AG04450 (cell line): ENCODE measurements at regions not wholly inside any gene's neighbourhood (a gene's known extent, or its start where the extent isn't known, plus 50 kb on each side); places are given as distances from the start of the nearest gene placed in this dataset.

Experiments
- CTCF ChIA-PET: fragments of 300-600, 350-600 bp; formaldehyde crosslinking; extraction: SDS; loops from one replicate; lab custom pipeline; 2022; ENCODE audit warnings: antibody characterized with exemption, inconsistent platforms; lab: Charles Lee
- POLR2A ChIA-PET: fragments of 350-600 bp; formaldehyde crosslinking; extraction: SDS; loops from one replicate; lab custom pipeline; 2021; ENCODE audit warnings: antibody characterized with exemption, inconsistent platforms; lab: Yijun Ruan, JAX
- DNase-seq: peaks from one replicate; pipeline ENCODE4 v3.0.0-alpha.2; 2011; ENCODE audit warnings: low read depth, low spot score
- H3K27ac ChIP-seq: one replicate; pipeline ENCODE4 v1.5.1; 2012; ENCODE audit warnings: low read depth, low read length, control low read depth
- H3K27me3 ChIP-seq: one replicate; pipeline ENCODE4 v1.6.0; 2012; ENCODE audit warnings: low read length; ENCODE audit not compliant: control insufficient read depth, insufficient read depth
- H3K4me3 ChIP-seq: 2 replicates; pipeline ENCODE4 v1.5.1; 2011; ENCODE audit warnings: mild to moderate bottlenecking, low read depth, low read length, control low read depth
- H3K9me3 ChIP-seq: 2 replicates; pipeline ENCODE4 v1.5.1; 2012; ENCODE audit warnings: low read length; ENCODE audit not compliant: control insufficient read depth, insufficient read depth
- TF ChIP-seq, protein P1 (sequence below): IDR thresholded peaks from 2 replicates; pipeline ENCODE4 v1.5.1; 2011; ENCODE audit warnings: low read depth, low read length, control low read depth, inconsistent platforms

DNA sequence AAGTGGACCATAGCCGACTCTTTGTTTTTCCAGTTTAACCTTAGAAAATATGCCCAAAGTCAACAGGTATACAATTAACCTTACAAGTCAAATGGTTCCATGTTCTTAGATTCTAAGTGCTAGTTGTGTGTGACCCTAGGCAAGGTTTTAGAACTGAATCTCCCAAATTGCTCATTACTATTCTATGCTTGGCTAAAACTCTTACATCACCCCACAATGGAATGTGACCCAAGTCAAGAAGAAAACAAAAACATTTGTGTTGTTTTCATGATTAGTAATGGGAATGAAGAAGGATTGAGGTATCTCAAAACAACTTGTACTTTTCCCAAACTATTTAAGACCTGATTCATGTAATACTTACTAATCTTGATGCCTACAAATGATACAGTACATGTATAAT lies 159.2 kb downstream of the ARRDC3 start:
- Histone ChIP-seq H3K27me3 (no peaks in the 10 kb centered on the region), H3K9me3 (no peaks in the 10 kb centered on the region), H3K27ac (no peak overlapping the region), H3K4me3 (no peak overlapping the region)
- no peak for DNase-seq
- TF ChIP-seq, protein P1, sequence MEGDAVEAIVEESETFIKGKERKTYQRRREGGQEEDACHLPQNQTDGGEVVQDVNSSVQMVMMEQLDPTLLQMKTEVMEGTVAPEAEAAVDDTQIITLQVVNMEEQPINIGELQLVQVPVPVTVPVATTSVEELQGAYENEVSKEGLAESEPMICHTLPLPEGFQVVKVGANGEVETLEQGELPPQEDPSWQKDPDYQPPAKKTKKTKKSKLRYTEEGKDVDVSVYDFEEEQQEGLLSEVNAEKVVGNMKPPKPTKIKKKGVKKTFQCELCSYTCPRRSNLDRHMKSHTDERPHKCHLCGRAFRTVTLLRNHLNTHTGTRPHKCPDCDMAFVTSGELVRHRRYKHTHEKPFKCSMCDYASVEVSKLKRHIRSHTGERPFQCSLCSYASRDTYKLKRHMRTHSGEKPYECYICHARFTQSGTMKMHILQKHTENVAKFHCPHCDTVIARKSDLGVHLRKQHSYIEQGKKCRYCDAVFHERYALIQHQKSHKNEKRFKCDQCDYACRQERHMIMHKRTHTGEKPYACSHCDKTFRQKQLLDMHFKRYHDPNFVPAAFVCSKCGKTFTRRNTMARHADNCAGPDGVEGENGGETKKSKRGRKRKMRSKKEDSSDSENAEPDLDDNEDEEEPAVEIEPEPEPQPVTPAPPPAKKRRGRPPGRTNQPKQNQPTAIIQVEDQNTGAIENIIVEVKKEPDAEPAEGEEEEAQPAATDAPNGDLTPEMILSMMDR = no peak
- POLR2A ChIA-PET = no interaction called here
- CTCF ChIA-PET = interaction anchor here (1.0 kb wide), 1 partner anchor 123 kb away, joined by 3 read pairs; no protein-coding TSS in a partner anchor

DNA sequence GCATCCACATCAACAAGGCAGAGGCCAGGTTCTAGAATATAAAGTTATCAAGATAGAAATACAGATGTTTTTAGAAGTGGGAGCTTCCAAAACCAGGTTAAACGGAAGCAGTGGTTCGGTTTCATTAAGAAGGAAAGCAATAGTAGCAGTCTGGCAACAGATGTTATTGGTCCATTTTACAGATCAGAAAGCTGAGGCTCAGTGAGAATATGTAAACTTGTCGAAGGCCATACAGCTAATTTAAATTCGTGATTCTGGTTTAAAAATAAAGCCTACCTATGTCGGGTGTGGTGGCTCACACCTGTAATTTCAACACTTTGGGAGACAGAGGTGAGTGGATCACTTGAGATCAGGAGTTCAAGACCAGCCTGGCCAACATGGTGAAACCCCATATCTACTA lies 160.6 kb downstream of the ARRDC3 start:
- DNase-seq = no peak
- ChIA-PET CTCF (no interaction called here), POLR2A (interaction anchor here (0.7 to 0.9 kb wide), 2 partner anchors 107 to 161 kb away, joined by 3 to 4 read pairs; partner anchors contain the start of gene ARRDC3)
- no peak overlapping the region for H3K27ac ChIP-seq
- H3K9me3 ChIP-seq = no peaks in the 10 kb centered on the region
- no peak overlapping the region for H3K4me3 ChIP-seq
- H3K27me3 ChIP-seq = no peaks in the 10 kb centered on the region
- TF ChIP-seq, protein P1 = no peak

DNA sequence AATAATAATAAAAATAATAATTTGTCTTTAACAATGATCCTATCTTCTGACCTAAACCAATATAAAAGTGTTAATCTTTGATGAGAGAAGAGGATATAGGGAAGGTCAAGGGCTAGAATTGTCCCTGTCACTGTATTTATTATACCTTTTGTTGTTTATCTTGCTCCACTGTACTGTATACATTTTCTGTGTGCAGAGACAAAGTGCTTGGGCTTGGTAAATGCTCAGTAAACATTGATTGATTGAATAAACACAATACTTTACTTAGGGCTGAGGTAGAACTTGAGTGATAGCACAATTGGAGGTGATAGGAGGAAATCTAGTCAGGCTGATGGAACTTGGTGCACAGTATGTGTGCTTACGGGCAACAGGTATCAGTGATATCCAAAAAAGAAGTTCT lies 161.2 kb downstream of the ARRDC3 start:
- no peak for DNase-seq
- CTCF ChIA-PET = no interaction called here
- Histone ChIP-seq H3K9me3 (no peaks in the 10 kb centered on the region), H3K27me3 (no peaks in the 10 kb centered on the region), H3K4me3 (no peak overlapping the region), H3K27ac (no peak overlapping the region)
- TF ChIP-seq, protein P1 = no peak
- POLR2A ChIA-PET = no interaction called here

DNA sequence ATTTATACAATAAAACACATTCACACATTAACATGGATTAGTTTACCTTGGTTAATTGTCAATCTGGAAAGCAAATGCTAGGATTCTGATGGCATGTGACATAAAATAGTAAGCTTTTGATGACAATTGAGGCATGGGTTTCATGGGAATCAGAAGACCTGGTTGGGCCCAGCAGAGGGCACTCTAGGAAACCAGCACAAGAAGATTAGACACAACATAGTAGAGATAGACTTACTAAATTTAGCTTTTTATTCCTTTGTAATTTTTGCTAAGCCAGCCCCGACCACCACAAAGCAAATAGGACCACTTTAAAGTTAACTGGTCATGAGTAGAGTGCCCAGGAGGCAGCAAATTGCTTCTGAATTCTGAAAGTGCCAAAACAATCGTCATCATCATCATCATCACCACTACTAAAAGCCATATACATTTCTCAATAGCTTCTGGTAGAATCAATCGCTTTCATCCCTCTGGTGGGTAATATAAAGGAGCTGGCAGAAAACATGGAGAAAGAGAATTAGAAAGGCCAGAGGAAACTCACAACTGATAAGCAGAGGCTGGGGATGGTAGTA lies 163.2 kb downstream of the ARRDC3 start:
- ChIA-PET POLR2A (interaction anchor here (1.0 to 1.5 kb wide), 2 partner anchors 160 to 163 kb away, joined by 3 to 8 read pairs; partner anchors contain the start of gene ARRDC3), CTCF (interaction anchor here (0.7 to 2.2 kb wide), 9 partner anchors 8 to 258 kb away, joined by 3 to 20 read pairs (median 3); no protein-coding TSS in a partner anchor)
- H3K9me3 ChIP-seq = no peaks in the 10 kb centered on the region
- H3K27ac ChIP-seq = no peak overlapping the region
- H3K4me3 ChIP-seq = no peak overlapping the region
- TF ChIP-seq, protein P1 = peak; percentile 26; the same call in 1 of the 2 replicates
- no peak for DNase-seq
- no peaks in the 10 kb centered on the region for H3K27me3 ChIP-seq

DNA sequence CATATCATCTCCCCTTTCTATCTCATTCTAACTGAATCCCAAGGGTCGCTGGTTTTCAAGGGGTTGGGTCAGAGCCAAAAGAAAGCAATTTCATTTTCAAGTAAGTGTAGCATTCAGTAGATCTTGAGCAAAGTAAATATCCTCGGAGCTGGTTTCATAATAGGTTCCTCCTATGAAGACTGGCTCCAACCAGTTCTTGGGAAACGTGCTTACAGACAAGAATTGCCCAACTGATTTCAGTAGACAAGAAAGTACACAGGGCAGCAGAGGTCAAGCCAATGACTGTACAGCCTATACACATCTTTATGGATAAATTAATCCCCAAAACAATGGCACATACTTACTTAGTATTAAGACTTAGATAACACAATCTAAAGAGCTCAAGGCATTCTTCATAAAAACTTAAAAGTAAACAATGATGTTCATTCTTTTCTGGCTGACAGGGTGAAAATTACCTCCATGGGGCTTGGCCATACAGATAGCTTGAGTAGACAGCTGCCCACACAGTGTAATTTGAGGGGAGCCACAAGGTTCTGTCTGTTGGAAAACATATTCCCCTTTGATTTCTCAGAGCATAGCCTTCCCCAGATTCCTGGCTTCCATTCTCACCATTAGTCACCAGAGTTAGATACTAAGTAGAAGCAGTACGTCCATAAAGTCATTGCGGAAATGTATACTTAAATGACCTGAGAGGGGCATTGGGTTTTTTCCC lies 163.9 kb downstream of the ARRDC3 start:
- no peak overlapping the region for H3K4me3 ChIP-seq
- ChIA-PET POLR2A (interaction anchor here (1.0 to 1.5 kb wide), 3 partner anchors 92 to 164 kb away, joined by 3 to 8 read pairs (median 3); partner anchors contain the start of gene ARRDC3), CTCF (interaction anchor here (0.7 to 2.2 kb wide), 7 partner anchors 9 to 257 kb away, joined by 3 to 20 read pairs (median 3); no protein-coding TSS in a partner anchor)
- peak; percentile 32 for DNase-seq
- H3K27me3 ChIP-seq = no peaks in the 10 kb centered on the region
- H3K27ac ChIP-seq = no peak overlapping the region
- TF ChIP-seq, protein P1 = no peak
- no peaks in the 10 kb centered on the region for H3K9me3 ChIP-seq
